GM12872 (cell line): ENCODE measurements at regions not wholly inside any gene's neighbourhood (a gene's known extent, or its start where the extent isn't known, plus 50 kb on each side); places are given as distances from the start of the nearest gene placed in this dataset.

ENCODE experiments used
- TF ChIP-seq, protein P1 (sequence below): IDR thresholded peaks from 3 replicates; pipeline ENCODE4 v1.5.1; 2011; ENCODE audit warnings: low read depth, mild to moderate bottlenecking, low read length, moderate library complexity; ENCODE audit not compliant: insufficient read depth

- TF ChIP-seq, protein P1, sequence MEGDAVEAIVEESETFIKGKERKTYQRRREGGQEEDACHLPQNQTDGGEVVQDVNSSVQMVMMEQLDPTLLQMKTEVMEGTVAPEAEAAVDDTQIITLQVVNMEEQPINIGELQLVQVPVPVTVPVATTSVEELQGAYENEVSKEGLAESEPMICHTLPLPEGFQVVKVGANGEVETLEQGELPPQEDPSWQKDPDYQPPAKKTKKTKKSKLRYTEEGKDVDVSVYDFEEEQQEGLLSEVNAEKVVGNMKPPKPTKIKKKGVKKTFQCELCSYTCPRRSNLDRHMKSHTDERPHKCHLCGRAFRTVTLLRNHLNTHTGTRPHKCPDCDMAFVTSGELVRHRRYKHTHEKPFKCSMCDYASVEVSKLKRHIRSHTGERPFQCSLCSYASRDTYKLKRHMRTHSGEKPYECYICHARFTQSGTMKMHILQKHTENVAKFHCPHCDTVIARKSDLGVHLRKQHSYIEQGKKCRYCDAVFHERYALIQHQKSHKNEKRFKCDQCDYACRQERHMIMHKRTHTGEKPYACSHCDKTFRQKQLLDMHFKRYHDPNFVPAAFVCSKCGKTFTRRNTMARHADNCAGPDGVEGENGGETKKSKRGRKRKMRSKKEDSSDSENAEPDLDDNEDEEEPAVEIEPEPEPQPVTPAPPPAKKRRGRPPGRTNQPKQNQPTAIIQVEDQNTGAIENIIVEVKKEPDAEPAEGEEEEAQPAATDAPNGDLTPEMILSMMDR: no peak
These were observed 338.3 kb upstream of the KLF4 start for GRCh38 chr9:107827884-107828283.

- TF ChIP-seq, protein P1: no peak
These were observed 337.7 kb upstream of the KLF4 start for GRCh38 chr9:107827304-107827703.

GRCh38 chr9:107824556-107824955 is 335.0 kb upstream of the KLF4 start:
- TF ChIP-seq, protein P1: no peak

DNA sequence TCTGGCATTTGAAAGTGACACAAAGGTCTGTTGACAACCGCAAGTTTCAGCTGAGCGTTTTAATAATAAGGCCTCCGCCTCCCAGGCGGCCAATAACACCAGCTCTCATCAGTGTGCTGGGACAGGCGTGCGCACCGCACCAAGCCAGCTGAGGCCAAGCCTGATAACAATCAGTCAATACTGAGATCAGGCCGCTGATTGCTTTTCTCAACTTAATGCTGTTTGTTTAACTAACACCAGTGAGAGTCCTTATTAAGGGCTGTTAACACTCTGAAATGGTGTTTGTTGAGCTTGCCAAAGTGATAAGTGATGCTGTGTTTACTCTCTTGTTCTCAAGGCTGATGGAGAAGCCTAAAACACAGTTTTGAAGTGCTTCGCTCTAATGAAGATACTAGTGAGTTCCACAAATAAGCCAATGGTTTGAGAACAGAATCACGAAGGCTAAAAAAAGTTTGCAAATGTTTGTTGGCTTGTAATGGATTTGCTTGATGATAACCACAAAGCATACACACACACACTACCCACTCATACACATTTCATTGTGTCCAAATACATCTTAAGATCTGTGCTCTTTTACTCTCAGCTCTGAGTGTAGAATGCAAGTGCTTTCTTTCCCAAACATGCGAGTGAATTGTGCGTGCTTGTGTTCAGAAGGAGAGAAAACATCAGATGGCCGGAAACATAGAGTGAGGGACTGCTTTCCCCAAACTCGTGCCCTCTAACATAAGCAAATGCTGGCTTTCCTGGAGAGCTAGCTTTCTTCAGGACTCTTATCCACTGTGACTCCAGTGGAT is 330.4 kb upstream of the KLF4 start:
- TF ChIP-seq, protein P1: no peak

DNA sequence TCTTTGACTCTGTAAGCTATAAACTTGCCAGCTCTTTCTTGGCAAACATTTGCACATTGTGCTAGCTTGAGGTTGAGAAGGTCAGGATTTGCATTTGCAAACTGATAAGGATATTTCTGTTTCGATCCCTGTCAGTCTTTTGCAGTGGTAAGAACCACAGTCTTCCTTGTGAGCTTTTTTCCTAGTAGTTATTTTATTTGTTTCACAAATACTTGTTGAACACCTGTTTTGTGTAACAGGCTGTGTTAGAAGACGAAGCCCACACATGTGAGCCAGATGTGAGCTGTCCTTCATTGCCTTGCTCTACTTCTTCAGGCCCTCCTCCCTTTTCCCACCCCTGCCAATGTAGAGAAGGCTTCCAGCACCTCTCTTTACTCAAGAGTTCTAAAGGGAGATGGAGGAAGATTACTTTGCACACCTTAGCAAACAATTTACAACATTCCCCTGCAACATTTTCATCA is 327.0 kb upstream of the KLF4 start:
- TF ChIP-seq, protein P1: no peak

DNA sequence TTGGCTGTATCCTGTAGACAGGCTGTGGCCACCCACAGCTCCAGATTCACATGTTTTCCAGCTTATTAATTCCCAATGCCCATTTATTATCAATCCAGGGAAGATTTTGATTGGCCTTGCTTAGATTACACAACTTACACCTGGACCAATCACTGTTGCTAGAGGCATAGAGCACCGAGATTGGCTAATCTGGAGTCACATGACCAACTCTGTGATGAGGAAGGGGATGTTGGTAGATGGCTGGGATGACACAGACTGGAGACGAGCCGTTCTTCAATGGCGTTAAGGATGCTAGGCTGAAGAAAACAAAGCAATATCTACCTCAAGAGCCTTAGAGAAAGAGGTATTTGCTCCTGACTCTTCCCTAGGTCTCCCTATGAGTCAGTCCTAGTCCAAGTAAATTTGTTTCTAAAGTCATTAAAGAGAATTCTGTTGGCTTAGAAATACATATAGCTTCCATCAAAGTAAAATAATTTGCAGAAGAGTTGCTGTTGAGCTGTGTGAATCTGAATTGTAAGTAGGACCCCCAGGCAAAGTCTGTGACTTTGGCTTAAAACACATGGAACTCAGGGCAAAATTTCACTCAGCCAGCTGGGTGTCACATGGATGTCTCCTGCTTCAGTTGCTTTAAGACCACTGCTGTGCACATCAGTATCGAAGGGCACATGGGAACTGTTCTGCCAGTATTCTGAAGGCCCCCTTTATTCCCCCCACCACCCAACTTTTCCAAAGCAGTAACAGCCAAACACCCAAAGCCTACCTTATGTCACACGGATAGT is 326.4 kb upstream of the KLF4 start:
- TF ChIP-seq, protein P1: no peak

- TF ChIP-seq, protein P1: no peak
These were observed 323.7 kb upstream of the KLF4 start for GRCh38 chr9:107813287-107813686.
